Tibial artery (tissue), 4 donors: ENCODE measurements at regions not wholly inside any gene's neighbourhood (a gene's known extent, or its start where the extent isn't known, plus 50 kb on each side); places are given as distances from the start of the nearest gene placed in this dataset.

Source experiments
- DNase-seq, 2 donors: peaks; one replicate each; pipeline ENCODE4 v3.0.0-alpha.2; 2019
- H3K27ac ChIP-seq, 2 donors: fragments of 200-600 bp; sonication (generic) in 1 of 2; 1 replicate in 1 of 2; 2 replicates in 1 of 2; pipeline ENCODE4 v1.5.1; 2018 to 2019; ENCODE audit warnings: mild to moderate bottlenecking in 1 of 2
- H3K27me3 ChIP-seq, 2 donors: fragments of 200-600 bp; sonication (generic) in 1 of 2; one replicate each; pipeline versions ENCODE4 v1.5.1 to v1.6.0; 2016 to 2019
- H3K36me3 ChIP-seq, 3 donors: fragments of 200-600 bp; sonication (generic) in 2 of 3; one replicate each; pipeline ENCODE4 v1.5.1; 2016 to 2019; ENCODE audit warnings: mild to moderate bottlenecking in 2 of 3
- H3K4me1 ChIP-seq, 4 donors: fragments of 200-600 bp; sonication (generic) in 2 of 4; 1 replicate in 3 of 4; 2 replicates in 1 of 4; pipeline ENCODE4 v1.5.1; 2016 to 2019
- H3K4me3 ChIP-seq, 2 donors: fragments of 200-600 bp; sonication (generic) in 1 of 2; 1 replicate in 1 of 2; 2 replicates in 1 of 2; pipeline ENCODE4 v1.5.1; 2018 to 2019; ENCODE audit warnings: mild to moderate bottlenecking in 2 of 2
- H3K9me3 ChIP-seq, 3 donors: fragments of 200-600 bp; sonication (generic) in 1 of 3; one replicate each; pipeline ENCODE4 v1.5.1; 2016 to 2019
- intact Hi-C: fragments of 100-400 bp; cut with DNase I; formaldehyde crosslinking; loops from one replicate; pipeline ENCODE4 v1.15.0; 2023; ENCODE audit warnings: low total_unique reads
- TF ChIP-seq, protein P1 (sequence below), 2 experiments: fragments of 200-600 bp in 1 of 2; fragments of 450-650 bp in 1 of 2; IDR thresholded peaks; one replicate each; pipeline ENCODE4 v1.5.1; 2017 to 2019; ENCODE audit warnings: antibody characterized with exemption in 2 of 2, mild to moderate bottlenecking in 1 of 2, moderate library complexity in 1 of 2

GRCh38 chr4:81965454-81965853 lies 408.3 kb downstream of the HNRNPD start:
- no peak for DNase-seq
- Histone ChIP-seq H3K9me3 (no peaks in the 10 kb centered on the region), H3K36me3 (no peaks in the 10 kb centered on the region), H3K4me3 (no peak overlapping the region), H3K27ac (no peak overlapping the region), H3K4me1 (no peaks in the 10 kb centered on the region), H3K27me3 (no peaks in the 10 kb centered on the region)
- TF ChIP-seq, protein P1, sequence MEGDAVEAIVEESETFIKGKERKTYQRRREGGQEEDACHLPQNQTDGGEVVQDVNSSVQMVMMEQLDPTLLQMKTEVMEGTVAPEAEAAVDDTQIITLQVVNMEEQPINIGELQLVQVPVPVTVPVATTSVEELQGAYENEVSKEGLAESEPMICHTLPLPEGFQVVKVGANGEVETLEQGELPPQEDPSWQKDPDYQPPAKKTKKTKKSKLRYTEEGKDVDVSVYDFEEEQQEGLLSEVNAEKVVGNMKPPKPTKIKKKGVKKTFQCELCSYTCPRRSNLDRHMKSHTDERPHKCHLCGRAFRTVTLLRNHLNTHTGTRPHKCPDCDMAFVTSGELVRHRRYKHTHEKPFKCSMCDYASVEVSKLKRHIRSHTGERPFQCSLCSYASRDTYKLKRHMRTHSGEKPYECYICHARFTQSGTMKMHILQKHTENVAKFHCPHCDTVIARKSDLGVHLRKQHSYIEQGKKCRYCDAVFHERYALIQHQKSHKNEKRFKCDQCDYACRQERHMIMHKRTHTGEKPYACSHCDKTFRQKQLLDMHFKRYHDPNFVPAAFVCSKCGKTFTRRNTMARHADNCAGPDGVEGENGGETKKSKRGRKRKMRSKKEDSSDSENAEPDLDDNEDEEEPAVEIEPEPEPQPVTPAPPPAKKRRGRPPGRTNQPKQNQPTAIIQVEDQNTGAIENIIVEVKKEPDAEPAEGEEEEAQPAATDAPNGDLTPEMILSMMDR (IDR thresholded peaks at IDR 0.05), result no peak
- intact Hi-C loops, result no loop called here

GRCh38 chr4:81963763-81964020 lies 410.1 kb downstream of the HNRNPD start:
- Histone ChIP-seq H3K9me3 (no peaks in the 10 kb centered on the region), H3K27ac (no peak overlapping the region), H3K36me3 (no peaks in the 10 kb centered on the region), H3K4me3 (no peak overlapping the region), H3K4me1 (no peaks in the 10 kb centered on the region), H3K27me3 (no peaks in the 10 kb centered on the region)
- TF ChIP-seq, protein P1 (IDR thresholded peaks at IDR 0.05), result no peak
- intact Hi-C loops, result no loop called here
- DNase-seq, result no peak

- TF ChIP-seq, protein P1 (IDR thresholded peaks at IDR 0.05), result no peak
- no peak for DNase-seq
- Histone ChIP-seq H3K4me3 (no peak overlapping the region), H3K27me3 (no peaks in the 10 kb centered on the region), H3K27ac (no peak overlapping the region), H3K4me1 (no peaks in the 10 kb centered on the region), H3K9me3 (no peaks in the 10 kb centered on the region), H3K36me3 (no peaks in the 10 kb centered on the region)
- intact Hi-C loops, result no loop called here
These were observed 410.6 kb downstream of the HNRNPD start for GRCh38 chr4:81963015-81963762.

- Histone ChIP-seq H3K9me3 (no peaks in the 10 kb centered on the region), H3K27me3 (no peaks in the 10 kb centered on the region), H3K36me3 (no peaks in the 10 kb centered on the region), H3K4me1 (no peaks in the 10 kb centered on the region), H3K27ac (no peak overlapping the region), H3K4me3 (no peak overlapping the region)
- intact Hi-C loops, result no loop called here
- TF ChIP-seq, protein P1 (IDR thresholded peaks at IDR 0.05), result no peak
- DNase-seq, result no peak
These were observed 412.8 kb downstream of the HNRNPD start for GRCh38 chr4:81960961-81961360.

DNA sequence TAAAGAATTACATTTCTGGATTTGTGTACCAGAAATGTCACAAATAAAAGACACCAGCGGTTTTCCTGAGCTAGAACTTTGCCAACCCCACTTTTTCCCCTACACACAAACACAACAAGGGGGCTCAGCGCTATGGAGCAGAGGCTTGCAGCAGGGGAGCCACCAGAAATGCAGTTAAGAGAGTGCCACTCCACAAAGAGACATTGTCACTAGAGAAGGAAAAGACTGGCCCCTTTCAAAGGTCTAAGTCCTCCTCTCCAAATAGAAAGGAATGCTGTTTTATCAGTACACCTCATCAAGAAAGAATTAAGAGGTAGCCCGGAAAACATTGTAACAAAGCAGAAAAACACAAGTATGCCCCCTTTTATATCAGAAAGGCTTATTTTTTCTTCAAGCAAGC lies 419.5 kb downstream of the HNRNPD start:
- Histone ChIP-seq H3K27ac (no peak overlapping the region), H3K36me3 (no peaks in the 10 kb centered on the region), H3K9me3 (no peaks in the 10 kb centered on the region), H3K4me3 (no peak overlapping the region), H3K27me3 (no peaks in the 10 kb centered on the region), H3K4me1 (no peaks in the 10 kb centered on the region)
- intact Hi-C loops, result no loop called here
- TF ChIP-seq, protein P1 (IDR thresholded peaks at IDR 0.05), result no peak
- no peak for DNase-seq
